GM21390 (cell line): ENCODE measurements at regions not wholly inside any gene's neighbourhood (a gene's known extent, or its start where the extent isn't known, plus 50 kb on each side); places are given as distances from the start of the nearest gene placed in this dataset.

Experiments used
- ATAC-seq: cut with Tn5 transposase; IDR thresholded peaks from one replicate; pipeline ENCODE4 v1.9.1; 2021; ENCODE audit not compliant: unreplicated experiment

GRCh38 chr22:48842976-48843375 lies 984.7 kb downstream of the BRD1 start:
- ATAC-seq, result no peak

- ATAC-seq, result no peak
These were observed 985.1 kb downstream of the BRD1 start for GRCh38 chr22:48842583-48842945.

GRCh38 chr22:48841881-48842582 lies 985.6 kb downstream of the BRD1 start:
- no peak for ATAC-seq

GRCh38 chr22:48840112-48840949 lies 987.3 kb downstream of the BRD1 start:
- no peak for ATAC-seq

- ATAC-seq, result no peak
These were observed 988.6 kb downstream of the BRD1 start for GRCh38 chr22:48838846-48839730.

GRCh38 chr22:48838376-48838775 lies 989.3 kb downstream of the BRD1 start:
- no peak for ATAC-seq

- no peak for ATAC-seq
These were observed 990.2 kb downstream of the BRD1 start for GRCh38 chr22:48837341-48837935.

GRCh38 chr22:48836673-48837340 lies 990.9 kb downstream of the BRD1 start:
- ATAC-seq, result no peak

- no peak for ATAC-seq
These were observed 991.6 kb downstream of the BRD1 start for GRCh38 chr22:48835857-48836672.

GRCh38 chr22:48835364-48835763 lies 992.3 kb downstream of the BRD1 start:
- ATAC-seq, result no peak

GRCh38 chr22:48834404-48834803 lies 993.3 kb downstream of the BRD1 start:
- no peak for ATAC-seq

- ATAC-seq, result no peak
These were observed 995.1 kb downstream of the BRD1 start for GRCh38 chr22:48832592-48832991.

GRCh38 chr22:48829908-48830307 lies 997.8 kb downstream of the BRD1 start:
- no peak for ATAC-seq

- no peak for ATAC-seq
These were observed 999.0 kb downstream of the BRD1 start for GRCh38 chr22:48828688-48829087.

GRCh38 chr22:48827904-48828555 lies 999.6 kb downstream of the BRD1 start:
- ATAC-seq, result no peak

GRCh38 chr22:48827268-48827846 lies 1000.3 kb downstream of the BRD1 start:
- no peak for ATAC-seq

GRCh38 chr22:48826546-48826945 lies 1001.1 kb downstream of the BRD1 start:
- ATAC-seq, result no peak

- no peak for ATAC-seq
These were observed 1001.7 kb downstream of the BRD1 start for GRCh38 chr22:48825802-48826520.
